Mucosa of descending colon (tissue), 3 donors: ENCODE measurements at regions not wholly inside any gene's neighbourhood (a gene's known extent, or its start where the extent isn't known, plus 50 kb on each side); places are given as distances from the start of the nearest gene placed in this dataset.

Experiments
- ATAC-seq: fragments of 200-7000 bp; cut with Tn5 transposase; one replicate; pipeline ENCODE4 v1.9.1; 2020; ENCODE audit warnings: mild to moderate bottlenecking, moderate library complexity
- DNase-seq, 3 donors: peaks; one replicate each; pipeline ENCODE4 v3.0.0-alpha.2; 2020
- H3K36me3 ChIP-seq: fragments of 200-600 bp; one replicate; pipeline ENCODE4 v1.8.0; 2021; ENCODE audit warnings: low read depth, mild to moderate bottlenecking
- H3K4me1 ChIP-seq: fragments of 200-600 bp; one replicate; pipeline ENCODE4 v1.8.0; 2021; ENCODE audit warnings: low read depth, mild to moderate bottlenecking
- H3K4me3 ChIP-seq: fragments of 200-600 bp; one replicate; pipeline ENCODE4 v1.8.0; 2021; ENCODE audit warnings: mild to moderate bottlenecking
- H3K9me3 ChIP-seq: fragments of 200-600 bp; one replicate; pipeline ENCODE4 v1.8.0; 2021; ENCODE audit warnings: mild to moderate bottlenecking
- CTCF ChIP-seq: fragments of 200-600 bp; IDR thresholded peaks from one replicate; pipeline ENCODE4 v1.8.0; 2022; ENCODE audit warnings: antibody characterized with exemption, mild to moderate bottlenecking
- intact Hi-C, 2 donors: fragments of 100-400 bp; cut with DNase I in 1 of 2; cut with micrococcal nuclease in 1 of 2; formaldehyde crosslinking; loops; one replicate each; pipeline versions ENCODE4 v1.11.0 to v1.11.1; 2022; cut with DNase I, micrococcal nuclease
- donor health status: DM: no; HTN: no; CAD: no; lungs with moderate emphysema.
- donor health status: DM: no; HTN: no; CAD: no.
- donor health status: DM: no; HTN: yes; CAD: no.

- Histone ChIP-seq H3K4me1 (no peaks in the 10 kb centered on the region), H3K9me3 (no peaks in the 10 kb centered on the region), H3K4me3 (no peak overlapping the region), H3K36me3 (no peaks in the 10 kb centered on the region)
- TF ChIP-seq CTCF: no peak
- intact Hi-C loops: no loop called here
- ATAC-seq (peak; percentile 85), DNase-seq (no peak)
Measured at GRCh38 chr5:52603778-52604554, 183.8 kb upstream of the ITGA1 start.

GRCh38 chr5:52605317-52606313 is 182.1 kb upstream of the ITGA1 start:
- DNase-seq: no peak
- ATAC-seq: no peak
- H3K36me3 ChIP-seq: no peaks in the 10 kb centered on the region
- H3K4me1 ChIP-seq: no peaks in the 10 kb centered on the region
- no peak overlapping the region for H3K4me3 ChIP-seq
- TF ChIP-seq CTCF: no peak
- intact Hi-C loops: no loop called here
- no peaks in the 10 kb centered on the region for H3K9me3 ChIP-seq

- TF ChIP-seq CTCF: no peak
- ATAC-seq (no peak), DNase-seq (no peak)
- Histone ChIP-seq H3K9me3 (no peaks in the 10 kb centered on the region), H3K4me3 (no peak overlapping the region), H3K4me1 (no peaks in the 10 kb centered on the region), H3K36me3 (no peaks in the 10 kb centered on the region)
- intact Hi-C loops: no loop called here
Measured at GRCh38 chr5:52607227-52607824, 180.4 kb upstream of the ITGA1 start.

GRCh38 chr5:52620315-52620714 is 167.4 kb upstream of the ITGA1 start:
- Histone ChIP-seq H3K4me1 (no peaks in the 10 kb centered on the region), H3K9me3 (no peaks in the 10 kb centered on the region), H3K36me3 (no peaks in the 10 kb centered on the region), H3K4me3 (no peak overlapping the region)
- DNase-seq (no peak), ATAC-seq (no peak)
- TF ChIP-seq CTCF: no peak
- intact Hi-C loops: no loop called here

GRCh38 chr5:52623291-52623690 is 164.4 kb upstream of the ITGA1 start:
- no peak for DNase-seq
- intact Hi-C loops: no loop called here

More at GRCh38 chr5:52623291-52623690, 164.4 kb upstream of the ITGA1 start:
- TF ChIP-seq CTCF: no peak
- Histone ChIP-seq H3K4me1 (no peaks in the 10 kb centered on the region), H3K36me3 (no peaks in the 10 kb centered on the region), H3K9me3 (no peaks in the 10 kb centered on the region), H3K4me3 (no peak overlapping the region)
- no peak for ATAC-seq
